NCI-H446 treated with DMSO at 0.1 percent for 48 hours (cell line): ENCODE measurements at regions not wholly inside any gene's neighbourhood (a gene's known extent, or its start where the extent isn't known, plus 50 kb on each side); places are given as distances from the start of the nearest gene placed in this dataset.
"Not testable (repeated sequence)": the region's sequence is repeated elsewhere in the genome, so short reads cannot be mapped to it uniquely, and the experiment has no call there.

ENCODE experiments used
- DNase-seq: peaks from one replicate; lab custom pipeline; 2025; lab: John Stamatoyannopoulos, UW

- DNase-seq, result no peak
These were observed 129.3 kb upstream of the LPCAT1 start for GRCh38 chr5:1652873-1653697.

GRCh38 chr5:1651971-1652872 lies 128.5 kb upstream of the LPCAT1 start:
- no peak for DNase-seq

GRCh38 chr5:1651250-1651649 lies 127.5 kb upstream of the LPCAT1 start:
- DNase-seq, result no peak

GRCh38 chr5:1649554-1649953 lies 125.8 kb upstream of the LPCAT1 start:
- DNase-seq, result no peak

GRCh38 chr5:1648806-1649205 lies 125.0 kb upstream of the LPCAT1 start:
- no peak for DNase-seq

- no peak for DNase-seq
These were observed 123.8 kb upstream of the LPCAT1 start for GRCh38 chr5:1647580-1647979.

GRCh38 chr5:1644810-1645571 lies 121.2 kb upstream of the LPCAT1 start:
- peak; percentile 57 for DNase-seq

GRCh38 chr5:1644393-1644809 lies 120.6 kb upstream of the LPCAT1 start:
- not testable (repeated sequence) for DNase-seq

- no peak for DNase-seq
These were observed 120.1 kb upstream of the LPCAT1 start for GRCh38 chr5:1643651-1644392.

GRCh38 chr5:1642621-1643061 lies 118.9 kb upstream of the LPCAT1 start:
- DNase-seq, result no peak

- no peak for DNase-seq
These were observed 118.5 kb upstream of the LPCAT1 start for GRCh38 chr5:1642221-1642620.

- DNase-seq, result peak; percentile 91
These were observed 117.9 kb upstream of the LPCAT1 start for GRCh38 chr5:1641560-1642166.

GRCh38 chr5:1641041-1641440 lies 117.3 kb upstream of the LPCAT1 start:
- no peak for DNase-seq

GRCh38 chr5:1640421-1640881 lies 116.7 kb upstream of the LPCAT1 start:
- DNase-seq, result no peak

- DNase-seq, result no peak
These were observed 116.0 kb upstream of the LPCAT1 start for GRCh38 chr5:1639757-1640156.

- DNase-seq, result no peak
These were observed 115.1 kb upstream of the LPCAT1 start for GRCh38 chr5:1638658-1639400.

GRCh38 chr5:1637639-1638481 lies 114.1 kb upstream of the LPCAT1 start:
- no peak for DNase-seq

- DNase-seq, result no peak
These were observed 113.3 kb upstream of the LPCAT1 start for GRCh38 chr5:1636981-1637638.
